MG63 (cell line): ENCODE measurements at regions not wholly inside any gene's neighbourhood (a gene's known extent, or its start where the extent isn't known, plus 50 kb on each side); places are given as distances from the start of the nearest gene placed in this dataset.
"Not testable (repeated sequence)": the region's sequence is repeated elsewhere in the genome, so short reads cannot be mapped to it uniquely, and the experiment has no call there.

Source experiments
- DNase-seq: peaks from one replicate; pipeline ENCODE4 v3.0.0-alpha.2; 2020
- H3K27me3 ChIP-seq: fragments of 250-450 bp; sonication (Bioruptor Pico); 2 replicates; pipeline ENCODE4 v1.5.1; 2020; ENCODE audit warnings: mild to moderate bottlenecking, moderate library complexity
- H3K36me3 ChIP-seq: fragments of 250-450 bp; sonication (Bioruptor Pico); 2 replicates; pipeline ENCODE4 v1.5.1; 2020; ENCODE audit warnings: mild to moderate bottlenecking, moderate library complexity
- H3K4me3 ChIP-seq: fragments of 250-450 bp; sonication (Bioruptor Pico); 2 replicates; pipeline ENCODE4 v1.5.1; 2020; ENCODE audit warnings: mild to moderate bottlenecking, moderate library complexity
- H3K9me3 ChIP-seq: fragments of 250-450 bp; sonication (Bioruptor Pico); 2 replicates; pipeline ENCODE4 v1.5.1; 2020; ENCODE audit warnings: mild to moderate bottlenecking, moderate library complexity

DNA sequence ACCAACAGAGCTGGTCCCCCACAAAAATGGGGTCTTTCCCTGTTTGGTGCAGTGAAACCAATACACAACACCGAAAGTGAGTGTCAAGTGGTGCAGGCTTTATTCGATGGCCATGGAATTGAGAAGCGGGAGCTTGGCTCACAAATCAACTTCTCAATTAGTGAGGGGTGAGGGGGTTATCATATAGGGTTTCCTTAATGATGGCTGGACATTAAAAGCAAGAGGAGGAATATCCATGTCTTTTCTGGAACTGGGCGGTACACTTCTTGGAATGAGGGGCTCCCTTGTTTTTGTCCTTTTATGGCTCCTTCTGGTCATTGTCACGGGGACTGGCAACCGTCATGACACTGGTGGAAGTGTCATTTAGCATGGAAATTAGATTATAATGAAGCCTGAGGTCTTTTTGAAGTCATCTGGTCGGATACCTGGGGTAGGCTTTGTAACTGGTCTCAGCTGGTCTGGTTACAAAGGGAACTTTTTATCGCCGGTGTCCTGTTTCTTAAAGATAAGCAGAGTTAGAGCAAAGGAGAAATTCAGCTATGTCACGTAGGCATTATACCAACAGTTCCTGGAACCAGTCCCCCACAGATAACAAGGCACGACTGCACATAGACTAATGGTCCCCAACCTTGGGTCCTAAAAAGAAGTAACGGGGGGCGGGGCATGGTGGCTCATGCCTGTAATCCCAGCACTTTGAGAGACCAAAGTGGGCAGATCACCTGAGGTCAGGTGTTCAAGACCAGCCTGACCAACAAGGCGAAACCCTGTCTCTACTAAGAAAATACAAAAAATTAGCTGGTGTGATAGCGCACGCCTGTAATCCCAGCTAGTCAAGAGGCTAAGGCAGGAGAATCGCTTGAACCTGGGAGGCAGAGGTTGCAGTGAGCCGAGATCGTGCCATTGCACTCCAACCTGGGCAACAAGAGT, 93.5 kb upstream of the NDUFV2 start:
- Histone ChIP-seq H3K9me3 (peaks cover 2% of the 10 kb centered on the region; the same call in 1 of the 2 replicates), H3K27me3 (no peaks in the 10 kb centered on the region), H3K4me3 (no peak overlapping the region), H3K36me3 (no peaks in the 10 kb centered on the region)
- DNase-seq = no peak

DNA sequence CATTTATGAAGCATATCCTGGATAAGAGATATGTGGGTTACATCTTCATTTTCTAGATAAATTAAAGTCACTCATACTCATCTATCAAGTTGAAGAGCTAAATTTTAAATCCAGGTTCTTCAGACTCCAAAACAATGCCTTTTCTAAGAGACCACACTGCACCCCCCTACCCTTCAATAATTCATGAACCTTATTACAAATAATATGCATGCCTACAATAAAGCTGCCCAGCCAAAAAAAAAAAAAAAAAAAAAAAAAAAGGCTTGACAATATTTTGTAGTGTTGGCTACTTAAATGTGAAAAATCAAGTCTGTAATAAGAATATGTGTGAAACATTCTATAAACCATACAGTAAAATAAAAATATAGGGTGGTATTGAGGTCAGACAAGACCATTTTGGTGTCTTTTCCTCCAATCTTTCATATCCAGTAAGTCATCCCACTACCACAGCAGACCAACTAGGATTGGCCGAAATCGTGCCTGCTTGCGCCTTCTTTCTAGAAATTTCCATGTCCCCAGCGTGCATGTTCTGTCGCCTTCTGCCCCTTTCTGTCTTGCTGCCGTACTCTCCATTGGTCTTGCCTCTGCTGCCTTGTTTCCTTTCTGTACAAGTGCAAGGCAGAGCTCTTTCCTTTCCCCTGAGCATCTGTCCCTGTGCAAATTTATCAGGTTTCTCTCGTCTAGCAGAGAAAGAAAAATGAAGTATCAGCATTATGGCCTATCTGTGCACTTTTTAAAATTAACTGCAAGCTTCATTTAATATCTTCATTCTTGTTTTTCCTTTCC, 92.6 kb upstream of the NDUFV2 start:
- Histone ChIP-seq H3K4me3 (no peak overlapping the region), H3K9me3 (no peaks in the 10 kb centered on the region), H3K27me3 (no peaks in the 10 kb centered on the region), H3K36me3 (no peaks in the 10 kb centered on the region)
- DNase-seq = no peak

DNA sequence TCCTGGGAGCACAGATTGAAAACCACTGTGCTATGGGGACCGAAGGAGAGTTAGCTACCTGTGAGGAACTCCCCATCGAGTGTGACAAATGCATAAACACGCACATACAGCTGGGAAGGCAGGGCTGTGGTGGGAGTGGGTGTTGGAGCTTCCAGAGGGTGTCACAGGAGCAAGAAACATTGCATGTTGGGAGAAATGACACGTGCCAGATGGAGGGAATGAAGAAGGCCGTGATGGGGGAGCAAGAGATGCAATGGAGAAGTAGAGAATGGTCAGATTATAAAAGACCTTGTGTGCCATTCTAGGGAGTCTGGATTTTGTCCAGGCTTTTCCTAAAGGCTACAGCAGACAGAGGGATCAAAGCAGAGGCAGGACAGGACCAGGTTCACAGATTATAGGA, 91.1 kb upstream of the NDUFV2 start:
- DNase-seq = no peak
- Histone ChIP-seq H3K9me3 (no peaks in the 10 kb centered on the region), H3K27me3 (no peaks in the 10 kb centered on the region), H3K36me3 (no peaks in the 10 kb centered on the region), H3K4me3 (no peak overlapping the region)

DNA sequence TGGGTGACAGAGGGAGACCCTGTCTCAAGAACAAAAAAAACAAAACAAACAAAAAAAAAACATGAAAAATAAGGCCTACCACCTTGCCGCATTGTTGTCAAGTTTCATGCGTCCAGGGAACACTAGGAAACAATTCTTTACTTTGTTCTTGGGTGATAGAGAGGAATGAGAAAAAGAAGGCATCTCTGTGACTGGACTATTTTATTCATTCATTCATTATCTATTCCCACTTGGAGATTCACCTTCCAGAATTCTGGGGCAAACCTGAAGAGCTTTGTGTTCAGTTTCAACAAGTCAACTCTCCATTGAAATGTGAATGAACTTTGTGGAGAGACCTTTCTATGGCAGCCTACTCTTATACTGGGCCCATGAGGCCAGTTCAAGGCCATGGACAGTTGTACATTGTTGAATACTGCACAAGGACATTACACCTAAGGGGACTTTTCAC, 88.5 kb upstream of the NDUFV2 start:
- no peaks in the 10 kb centered on the region for H3K27me3 ChIP-seq
- no peak for DNase-seq

DNA sequence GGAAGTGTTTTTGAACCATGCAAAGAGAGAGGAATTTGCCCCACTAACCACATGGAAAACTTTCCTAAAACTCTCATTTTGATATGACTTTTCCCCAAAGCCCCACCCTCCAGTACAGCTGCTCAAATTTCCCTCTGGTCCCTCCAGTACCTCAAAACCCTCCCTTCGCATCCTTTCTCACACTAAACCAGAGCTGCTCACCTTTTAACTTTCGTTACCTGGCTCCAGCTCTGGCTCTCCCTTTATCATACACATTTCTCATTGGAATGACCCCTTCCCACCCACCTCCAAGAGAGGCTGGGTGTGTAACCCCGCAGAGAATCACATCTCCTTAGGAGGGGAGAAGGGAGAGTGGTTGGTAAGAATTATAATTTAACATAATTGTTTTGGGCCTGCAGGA, 86.8 kb upstream of the NDUFV2 start:
- no peak for DNase-seq
- H3K9me3 ChIP-seq = peaks cover 3% of the 10 kb centered on the region
- no peak overlapping the region for H3K4me3 ChIP-seq
- H3K36me3 ChIP-seq = no peaks in the 10 kb centered on the region
- H3K27me3 ChIP-seq = no peaks in the 10 kb centered on the region

More for the DNA sequence above, 88.5 kb upstream of the NDUFV2 start:
- Histone ChIP-seq H3K4me3 (no peak overlapping the region), H3K36me3 (no peaks in the 10 kb centered on the region), H3K9me3 (no peaks in the 10 kb centered on the region)

DNA sequence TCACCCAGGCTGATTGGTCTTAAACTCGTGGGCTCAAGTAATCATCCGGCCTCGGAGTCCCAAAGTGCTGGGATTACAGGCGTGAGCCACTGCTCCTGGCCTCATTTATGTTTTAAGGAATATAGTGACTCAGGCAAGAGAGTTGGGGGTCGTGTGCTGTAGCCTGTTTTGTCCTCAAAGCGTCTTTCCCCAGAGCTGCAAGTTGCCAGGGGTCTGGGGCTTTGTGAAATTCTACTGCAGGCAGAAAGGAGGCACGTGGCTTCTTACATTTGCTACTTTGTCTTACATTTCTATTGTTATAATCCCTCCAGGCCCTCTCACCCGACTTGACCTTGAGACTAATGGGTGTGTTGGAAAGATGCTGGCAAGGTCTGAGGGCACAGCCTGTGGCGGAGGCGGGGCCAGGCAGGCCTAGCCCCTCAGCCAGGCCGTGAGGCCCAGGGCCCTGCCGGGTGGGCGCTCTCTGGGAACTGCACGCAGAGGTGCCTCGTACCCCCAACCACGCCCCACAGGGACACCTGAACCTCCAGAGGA, 85.8 kb upstream of the NDUFV2 start:
- Histone ChIP-seq H3K27me3 (no peaks in the 10 kb centered on the region), H3K4me3 (peak overlapping the region; percentile 36), H3K36me3 (no peaks in the 10 kb centered on the region), H3K9me3 (peaks cover 3% of the 10 kb centered on the region)
- DNase-seq = no peak

DNA sequence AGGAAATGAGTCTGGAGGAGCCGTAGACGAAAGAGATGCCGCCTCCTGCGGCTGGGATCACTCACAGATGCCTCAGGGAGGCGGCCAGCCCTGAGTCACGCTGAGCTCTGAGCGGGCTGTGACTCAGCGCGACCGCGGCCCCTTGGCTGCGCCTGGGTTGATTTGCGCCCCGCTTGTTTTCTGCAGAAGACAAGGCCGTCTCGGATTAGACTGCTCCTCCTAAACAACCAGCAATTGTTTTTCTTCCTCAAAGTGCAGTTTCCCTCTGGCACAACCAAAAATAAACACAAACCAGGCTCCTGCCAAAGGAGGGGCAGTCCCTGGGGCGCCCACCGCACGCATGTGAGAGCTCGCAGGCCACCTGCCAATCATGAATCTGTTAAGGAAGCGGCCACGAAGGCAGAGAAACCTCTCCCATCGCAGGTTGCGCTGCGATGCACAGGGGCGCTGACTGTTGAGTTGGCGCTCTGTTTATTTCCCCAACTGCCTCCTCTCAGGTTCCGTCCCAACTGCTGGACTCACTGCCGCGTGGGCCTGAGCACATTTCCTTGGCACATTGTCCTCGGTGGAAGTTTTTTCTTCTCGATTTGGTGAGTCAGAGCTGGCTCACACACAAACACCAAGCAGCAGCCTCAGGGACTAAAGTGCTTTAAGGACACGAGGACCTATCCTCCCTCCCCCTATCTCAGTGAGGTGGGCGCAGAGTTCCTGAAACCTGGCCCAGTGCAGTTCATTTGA, 85.2 kb upstream of the NDUFV2 start:
- DNase-seq = peak; percentile 96
- Histone ChIP-seq H3K27me3 (no peaks in the 10 kb centered on the region), H3K4me3 (peak overlapping the region; percentile 36), H3K9me3 (peaks cover 3% of the 10 kb centered on the region), H3K36me3 (no peaks in the 10 kb centered on the region)

DNA sequence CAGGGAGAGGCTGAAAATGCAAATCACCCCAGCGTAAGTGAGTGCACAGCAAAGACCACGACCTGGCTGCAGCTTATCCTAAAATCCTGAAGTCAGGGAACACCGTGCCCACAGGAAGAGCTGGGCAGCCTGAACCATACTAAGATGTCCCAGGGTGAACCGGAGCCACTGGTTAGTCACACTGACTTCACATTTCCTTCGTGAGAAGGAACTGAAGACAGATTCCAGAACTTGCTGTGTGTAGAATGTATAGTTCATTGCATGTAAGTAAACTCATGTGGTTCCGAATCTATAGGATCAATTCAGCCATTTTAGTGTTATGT, 84.6 kb upstream of the NDUFV2 start:
- H3K4me3 ChIP-seq = peak overlapping the region; percentile 36; the same call in 1 of the 2 replicates
- H3K27me3 ChIP-seq = no peaks in the 10 kb centered on the region
- no peak for DNase-seq
- peaks cover 3% of the 10 kb centered on the region for H3K9me3 ChIP-seq
- H3K36me3 ChIP-seq = no peaks in the 10 kb centered on the region

DNA sequence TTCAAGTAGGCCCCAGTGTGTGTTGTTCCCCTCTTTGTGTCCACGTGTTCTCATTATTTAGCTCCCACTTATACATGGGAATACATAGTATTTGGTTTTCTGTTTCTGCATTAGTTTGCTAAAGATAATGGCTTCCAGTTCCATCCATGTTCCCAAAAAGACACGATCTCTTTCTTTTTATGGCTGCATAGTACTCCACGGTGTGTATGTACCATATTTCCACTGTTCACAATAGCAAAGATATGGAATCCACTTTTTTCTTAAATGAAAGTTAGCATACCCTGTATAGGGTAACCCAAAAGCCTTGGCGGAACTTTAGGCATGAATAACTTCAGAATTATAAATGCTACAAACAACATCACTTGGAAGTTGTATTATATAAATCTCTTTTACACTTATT, 83.4 kb upstream of the NDUFV2 start:
- Histone ChIP-seq H3K4me3 (no peak overlapping the region), H3K9me3 (peaks cover 3% of the 10 kb centered on the region)

DNA sequence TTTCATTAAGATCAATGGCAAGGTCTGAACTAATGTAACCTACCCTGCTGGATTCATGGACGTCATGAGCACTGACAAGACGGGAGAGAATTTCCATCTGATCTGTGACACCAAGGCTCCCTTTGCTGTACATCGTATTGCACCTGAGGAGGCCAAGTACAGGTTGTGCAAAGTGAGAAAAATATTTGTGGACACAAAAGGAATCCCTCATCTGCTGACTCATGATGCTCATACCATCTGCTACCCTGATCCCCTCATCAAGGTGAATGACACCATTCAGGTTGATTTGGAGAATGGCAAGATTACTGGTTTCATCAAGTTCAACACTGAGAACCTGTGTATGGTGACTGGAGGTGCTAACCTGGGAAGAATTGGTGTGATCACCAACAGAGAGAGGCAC, 82.3 kb upstream of the NDUFV2 start:
- Histone ChIP-seq H3K27me3 (no peaks in the 10 kb centered on the region), H3K9me3 (peaks cover 3% of the 10 kb centered on the region), H3K36me3 (no peaks in the 10 kb centered on the region), H3K4me3 (no peak overlapping the region)
- no peak for DNase-seq

More for the DNA sequence above, 83.4 kb upstream of the NDUFV2 start:
- Histone ChIP-seq H3K36me3 (no peaks in the 10 kb centered on the region), H3K27me3 (no peaks in the 10 kb centered on the region)
- no peak for DNase-seq

DNA sequence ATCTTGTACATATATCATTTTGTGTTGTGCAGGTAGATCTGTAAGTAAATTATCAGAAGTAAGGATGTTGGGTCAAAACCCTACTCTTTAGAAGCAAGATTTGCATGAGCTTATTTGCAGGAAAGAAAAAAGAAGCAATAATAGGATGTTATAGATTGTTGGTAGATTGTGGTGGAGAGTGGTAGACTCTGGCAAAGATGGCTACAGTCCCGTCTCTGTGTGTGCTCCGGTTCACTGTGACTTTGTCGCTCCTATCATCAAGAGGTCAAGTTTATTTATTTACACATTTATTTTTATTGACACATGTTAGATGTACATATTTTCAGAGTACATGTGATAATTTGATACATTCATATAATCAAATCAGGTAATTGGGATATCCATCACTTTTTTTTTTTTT, 81.0 kb upstream of the NDUFV2 start:
- H3K27me3 ChIP-seq = no peaks in the 10 kb centered on the region

DNA sequence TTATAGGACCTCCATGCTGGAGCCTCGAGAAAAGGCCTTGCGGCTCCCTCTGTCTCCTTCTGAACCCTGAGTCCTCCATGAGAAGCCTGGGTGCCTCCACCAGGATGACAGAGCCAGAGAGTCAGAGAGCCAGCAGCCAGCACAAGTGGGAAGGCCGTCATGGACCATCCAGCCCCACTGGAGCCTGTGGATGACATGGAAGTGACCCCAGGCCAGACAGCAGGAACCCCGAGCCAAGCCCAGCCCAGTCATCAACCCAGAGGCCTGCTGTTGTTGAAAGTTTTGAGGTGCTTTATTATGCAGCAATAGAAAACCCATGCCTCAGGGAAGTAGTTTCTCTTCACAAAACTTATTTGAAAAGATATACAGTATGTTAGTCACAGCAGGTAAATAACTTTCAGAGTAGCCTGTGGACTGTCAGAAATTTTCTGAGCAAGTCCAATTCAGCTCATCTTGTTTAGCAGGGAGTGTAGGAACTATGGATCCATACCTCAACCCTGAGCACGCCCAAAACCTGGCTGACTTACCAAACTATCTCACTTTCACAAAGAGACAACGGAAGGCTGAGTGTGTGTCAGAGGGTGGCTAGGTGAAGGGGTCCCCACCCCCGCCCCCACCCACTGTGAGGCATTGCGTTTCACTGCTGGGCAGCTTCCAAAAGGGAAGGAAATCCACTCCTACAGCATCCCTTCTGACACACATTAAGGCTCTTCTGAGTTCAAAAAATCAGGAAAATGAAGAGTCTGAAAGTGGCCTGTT, 79.9 kb upstream of the NDUFV2 start:
- Histone ChIP-seq H3K36me3 (no peaks in the 10 kb centered on the region), H3K27me3 (no peaks in the 10 kb centered on the region), H3K9me3 (peaks cover 3% of the 10 kb centered on the region), H3K4me3 (no peak overlapping the region)
- peak; percentile 27 for DNase-seq

More for the DNA sequence above, 81.0 kb upstream of the NDUFV2 start:
- no peak for DNase-seq
- no peaks in the 10 kb centered on the region for H3K36me3 ChIP-seq
- no peak overlapping the region for H3K4me3 ChIP-seq
- H3K9me3 ChIP-seq = peaks cover 3% of the 10 kb centered on the region

DNA sequence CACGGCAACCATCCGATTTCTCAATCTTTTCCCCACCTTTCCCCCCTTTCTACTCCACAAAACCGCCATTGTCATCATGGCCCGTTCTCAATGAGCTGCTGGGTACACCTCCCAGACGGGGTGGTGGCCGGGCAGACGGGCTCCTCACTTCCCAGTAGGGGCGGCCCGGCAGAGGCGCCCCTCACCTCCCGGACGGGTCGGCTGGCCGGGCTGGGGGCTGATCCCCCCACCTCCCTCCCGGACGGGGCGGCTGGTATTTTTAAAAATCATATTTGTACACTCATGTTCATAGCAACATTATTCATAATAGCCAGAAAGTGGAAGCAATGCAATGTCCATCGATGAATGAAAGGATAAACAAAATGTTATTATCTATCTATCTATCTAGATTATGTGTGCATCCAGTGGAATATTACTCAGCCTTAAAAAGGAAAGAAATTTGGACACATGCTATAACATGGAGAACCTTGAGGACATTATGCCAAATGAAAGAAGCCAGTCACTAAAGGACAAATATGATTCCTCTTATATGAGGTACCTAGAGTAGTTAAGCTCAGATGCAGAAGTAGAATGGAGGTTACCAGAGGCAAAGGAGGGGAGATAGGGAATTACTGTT, 78.4 kb upstream of the NDUFV2 start:
- H3K36me3 ChIP-seq, DNase-seq, H3K9me3 ChIP-seq, H3K4me3 ChIP-seq, H3K27me3 ChIP-seq: not testable (repeated sequence)

DNA sequence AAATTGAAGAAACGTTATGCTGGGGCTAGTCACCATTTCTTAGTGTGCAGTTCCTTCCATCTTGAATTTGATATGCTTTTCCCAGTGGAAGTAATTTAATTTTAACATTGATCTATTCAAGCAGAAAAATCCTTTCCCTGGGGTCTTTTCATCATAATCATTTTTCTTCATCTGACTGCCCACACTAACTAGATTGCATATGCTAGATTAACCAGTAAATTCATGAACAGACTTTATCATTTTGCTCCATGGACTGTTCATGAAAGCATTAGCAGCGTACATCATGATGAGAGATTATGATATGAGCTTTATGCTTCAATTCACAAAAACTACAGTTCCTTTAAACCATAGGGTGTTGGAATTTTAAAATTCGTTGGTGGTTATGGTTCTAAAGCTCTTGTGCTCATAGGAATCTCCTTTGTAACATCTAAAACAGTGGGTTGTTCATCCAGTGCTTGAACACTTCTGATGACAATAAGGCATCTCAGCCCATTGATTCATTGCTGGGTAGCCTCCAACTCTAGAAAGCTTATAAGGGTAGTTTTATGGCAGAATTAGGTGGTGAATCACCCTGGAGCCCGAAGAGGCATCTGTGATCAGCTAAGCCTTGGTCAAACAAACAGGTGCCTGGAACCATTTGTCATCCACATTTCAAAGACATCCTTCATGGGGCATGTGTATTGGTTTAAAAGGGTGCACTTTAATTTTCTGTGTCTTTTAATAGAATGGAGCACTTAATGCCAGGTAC, 77.2 kb upstream of the NDUFV2 start:
- DNase-seq = peak; percentile 67
- no peaks in the 10 kb centered on the region for H3K36me3 ChIP-seq
- H3K9me3 ChIP-seq = no peaks in the 10 kb centered on the region
- no peaks in the 10 kb centered on the region for H3K27me3 ChIP-seq
- H3K4me3 ChIP-seq = no peak overlapping the region

DNA sequence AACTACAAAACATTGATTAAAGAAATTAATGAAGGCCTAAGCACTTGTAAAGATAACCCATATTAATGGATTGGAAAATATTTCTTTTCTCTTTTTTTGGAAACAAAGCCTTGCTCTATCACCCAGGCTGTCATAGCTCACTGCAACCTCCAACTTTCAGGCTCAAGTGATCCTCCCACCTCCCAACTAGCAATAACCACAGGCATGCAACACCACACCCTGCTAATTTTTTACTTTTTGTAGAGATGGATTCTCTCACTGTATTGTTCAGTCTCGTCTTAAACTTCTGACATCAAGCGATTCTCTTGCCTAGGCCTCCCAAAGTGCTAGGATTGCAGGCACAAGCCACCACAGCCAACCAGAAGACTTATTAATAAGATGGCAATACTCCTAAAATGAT, 73.4 kb upstream of the NDUFV2 start:
- H3K4me3 ChIP-seq = no peak overlapping the region
- H3K9me3 ChIP-seq = no peaks in the 10 kb centered on the region
- DNase-seq = no peak
- no peaks in the 10 kb centered on the region for H3K36me3 ChIP-seq
- H3K27me3 ChIP-seq = no peaks in the 10 kb centered on the region
